ENCODE measurements at regions not wholly inside any gene's neighbourhood (a gene's known extent, or its start where the extent isn't known, plus 50 kb on each side); places are given as distances from the start of the nearest gene placed in this dataset.

DNA sequence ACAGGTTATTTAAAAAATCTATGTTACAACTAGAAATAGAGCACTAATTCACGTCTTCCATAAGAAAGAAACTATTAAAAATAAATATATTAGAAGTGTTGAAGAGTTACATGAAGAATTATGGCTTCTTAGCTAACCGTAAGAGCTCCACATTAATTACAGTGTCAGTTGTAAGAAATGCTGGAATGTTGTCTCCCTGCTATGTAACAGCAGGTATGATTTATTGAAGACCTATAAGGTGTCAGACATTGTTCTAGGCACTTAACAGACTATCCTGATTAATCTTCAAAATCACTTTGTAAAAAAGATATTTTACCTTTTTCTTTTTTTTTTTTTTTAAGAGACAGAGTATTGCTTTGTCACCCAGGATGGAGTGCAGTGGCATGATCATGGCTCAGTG is 75.8 kb upstream of the NEBL start:
- Mint-ChIP-seq H3K27ac (no peak overlapping the region), H3K36me3 (no peaks in the 10 kb centered on the region), H3K4me1 (ENCODE audit: unreplicated experiment) (peaks cover 9% of the 10 kb centered on the region), H3K4me3 (no peak overlapping the region), H3K27me3 (peaks cover 5% of the 10 kb centered on the region), H3K9me3 (no peaks in the 10 kb centered on the region)
- no peak for TF ChIP-seq CTCF (conservative IDR thresholded peaks at IDR 0.05)
- no peak for DNase-seq (ENCODE audit: extremely low spot score, unreplicated experiment)

- no peak for DNase-seq (ENCODE audit: extremely low spot score, unreplicated experiment)
- no peak for TF ChIP-seq CTCF (conservative IDR thresholded peaks at IDR 0.05)
- no peak overlapping the region for H3K27ac Mint-ChIP-seq
- H3K9me3 Mint-ChIP-seq = no peaks in the 10 kb centered on the region
- peaks cover 5% of the 10 kb centered on the region for H3K27me3 Mint-ChIP-seq
- H3K36me3 Mint-ChIP-seq = no peaks in the 10 kb centered on the region
- no peaks in the 10 kb centered on the region for H3K4me1 Mint-ChIP-seq (ENCODE audit: unreplicated experiment)
- no peak overlapping the region for H3K4me3 Mint-ChIP-seq
Observed at GRCh38 chr10:20971901-20972300, 74.8 kb upstream of the NEBL start.

- H3K36me3 Mint-ChIP-seq = no peaks in the 10 kb centered on the region
- no peak for TF ChIP-seq CTCF (conservative IDR thresholded peaks at IDR 0.05)
- peaks cover 5% of the 10 kb centered on the region for H3K27me3 Mint-ChIP-seq
- H3K4me1 Mint-ChIP-seq (ENCODE audit: unreplicated experiment) = no peaks in the 10 kb centered on the region
- no peak for DNase-seq (ENCODE audit: extremely low spot score, unreplicated experiment)
- H3K27ac Mint-ChIP-seq = no peak overlapping the region
- no peak overlapping the region for H3K4me3 Mint-ChIP-seq
- H3K9me3 Mint-ChIP-seq = no peaks in the 10 kb centered on the region
Observed at GRCh38 chr10:20970708-20971107, 73.6 kb upstream of the NEBL start.

GRCh38 chr10:20970044-20970443 is 72.9 kb upstream of the NEBL start:
- no peak overlapping the region for H3K4me3 Mint-ChIP-seq
- no peaks in the 10 kb centered on the region for H3K27me3 Mint-ChIP-seq
- no peaks in the 10 kb centered on the region for H3K4me1 Mint-ChIP-seq (ENCODE audit: unreplicated experiment)
- DNase-seq (ENCODE audit: extremely low spot score, unreplicated experiment) = no peak
- H3K36me3 Mint-ChIP-seq = peaks cover 3% of the 10 kb centered on the region
- peaks cover 3% of the 10 kb centered on the region for H3K9me3 Mint-ChIP-seq
- no peak for TF ChIP-seq CTCF (conservative IDR thresholded peaks at IDR 0.05)
- no peak overlapping the region for H3K27ac Mint-ChIP-seq

GRCh38 chr10:20966426-20966825 is 69.3 kb upstream of the NEBL start:
- H3K36me3 Mint-ChIP-seq = peaks cover 6% of the 10 kb centered on the region
- peaks cover 7% of the 10 kb centered on the region for H3K9me3 Mint-ChIP-seq
- no peak overlapping the region for H3K27ac Mint-ChIP-seq
- H3K4me3 Mint-ChIP-seq = no peak overlapping the region
- TF ChIP-seq CTCF (conservative IDR thresholded peaks at IDR 0.05) = no peak
- H3K4me1 Mint-ChIP-seq (ENCODE audit: unreplicated experiment) = peaks cover 7% of the 10 kb centered on the region
- peaks cover 3% of the 10 kb centered on the region for H3K27me3 Mint-ChIP-seq
- no peak for DNase-seq (ENCODE audit: extremely low spot score, unreplicated experiment)

All from type B pancreatic cell (in vitro differentiated cells).